ENCODE measurements at regions not wholly inside any gene's neighbourhood (a gene's known extent, or its start where the extent isn't known, plus 50 kb on each side); places are given as distances from the start of the nearest gene placed in this dataset.

GRCh38 chr9:87280421-87280820 is 217.2 kb upstream of the DAPK1 start:
- no peak for DNase-seq (ENCODE audit: low read depth)

GRCh38 chr9:87282538-87282937 is 215.1 kb upstream of the DAPK1 start:
- no peak for DNase-seq (ENCODE audit: low read depth)

DNA sequence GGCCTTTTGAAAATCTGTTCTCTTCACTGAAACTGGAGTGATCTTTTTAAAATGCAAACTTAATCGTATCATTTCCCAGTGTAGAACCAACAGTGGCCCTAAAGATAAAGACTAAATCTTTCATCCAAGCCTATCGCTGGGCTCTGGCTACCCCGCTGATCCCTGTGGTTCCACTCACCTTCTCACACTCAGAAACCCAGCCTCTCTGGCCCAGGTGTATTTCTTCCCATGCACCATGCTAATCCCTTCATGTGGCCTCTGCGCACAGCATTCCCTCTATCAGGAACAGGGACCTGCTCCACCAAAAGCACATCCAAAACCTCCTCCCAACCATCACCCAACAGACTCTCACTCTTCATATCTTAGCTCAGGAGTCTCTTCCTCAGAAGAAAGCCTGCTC is 214.1 kb upstream of the DAPK1 start:
- DNase-seq (ENCODE audit: low read depth), result no peak

DNA sequence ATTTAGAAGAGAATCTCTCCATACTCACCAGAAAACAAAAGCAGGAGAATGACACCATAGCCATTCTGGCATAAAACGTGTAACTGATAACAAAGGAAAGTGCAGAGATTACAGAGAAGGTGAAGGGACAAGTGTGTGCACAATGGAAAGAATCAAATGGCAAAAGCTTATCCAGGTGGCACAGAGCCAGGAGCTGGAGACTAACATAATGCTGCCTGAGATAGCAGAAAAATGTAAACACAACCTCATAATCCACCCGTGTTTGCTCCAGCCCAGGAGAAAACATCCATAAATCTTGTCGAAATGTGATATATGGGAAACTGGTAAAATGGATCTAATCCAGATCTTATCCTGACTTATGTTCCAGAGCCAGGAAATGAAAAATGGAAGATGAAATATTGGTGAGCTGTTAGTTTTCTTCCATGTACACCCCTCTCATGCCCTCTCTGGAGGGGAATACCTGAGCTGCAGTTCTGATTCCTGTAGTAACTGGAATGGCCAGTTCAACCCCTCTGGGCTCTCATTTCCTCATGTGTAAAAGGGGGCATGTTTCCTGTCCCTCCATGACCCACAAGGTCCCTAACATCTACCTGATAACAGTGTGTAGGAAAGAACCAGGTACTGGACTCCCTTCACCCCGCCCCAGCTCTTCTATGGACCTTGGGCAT is 212.3 kb upstream of the DAPK1 start:
- no peak for DNase-seq (ENCODE audit: low read depth)

DNA sequence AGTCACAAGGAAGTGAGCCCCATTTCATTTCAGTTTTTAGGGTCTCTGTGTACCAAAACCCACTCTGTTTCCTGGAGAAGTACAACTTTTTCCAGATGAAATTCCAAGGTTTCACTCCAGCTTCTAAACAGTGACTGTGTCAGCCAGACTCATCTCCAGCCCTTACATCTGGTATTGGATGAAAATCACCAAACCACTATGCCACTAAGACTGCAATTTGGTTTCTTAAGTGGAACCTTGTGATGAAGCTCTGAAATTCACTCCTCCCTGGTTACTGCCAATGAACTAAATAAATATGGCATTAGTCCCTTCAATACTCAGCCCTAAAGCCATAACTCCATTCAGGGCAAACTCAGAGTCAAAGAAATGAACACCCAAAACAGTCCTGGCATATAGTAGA is 211.2 kb upstream of the DAPK1 start:
- no peak for DNase-seq (ENCODE audit: low read depth)

DNA sequence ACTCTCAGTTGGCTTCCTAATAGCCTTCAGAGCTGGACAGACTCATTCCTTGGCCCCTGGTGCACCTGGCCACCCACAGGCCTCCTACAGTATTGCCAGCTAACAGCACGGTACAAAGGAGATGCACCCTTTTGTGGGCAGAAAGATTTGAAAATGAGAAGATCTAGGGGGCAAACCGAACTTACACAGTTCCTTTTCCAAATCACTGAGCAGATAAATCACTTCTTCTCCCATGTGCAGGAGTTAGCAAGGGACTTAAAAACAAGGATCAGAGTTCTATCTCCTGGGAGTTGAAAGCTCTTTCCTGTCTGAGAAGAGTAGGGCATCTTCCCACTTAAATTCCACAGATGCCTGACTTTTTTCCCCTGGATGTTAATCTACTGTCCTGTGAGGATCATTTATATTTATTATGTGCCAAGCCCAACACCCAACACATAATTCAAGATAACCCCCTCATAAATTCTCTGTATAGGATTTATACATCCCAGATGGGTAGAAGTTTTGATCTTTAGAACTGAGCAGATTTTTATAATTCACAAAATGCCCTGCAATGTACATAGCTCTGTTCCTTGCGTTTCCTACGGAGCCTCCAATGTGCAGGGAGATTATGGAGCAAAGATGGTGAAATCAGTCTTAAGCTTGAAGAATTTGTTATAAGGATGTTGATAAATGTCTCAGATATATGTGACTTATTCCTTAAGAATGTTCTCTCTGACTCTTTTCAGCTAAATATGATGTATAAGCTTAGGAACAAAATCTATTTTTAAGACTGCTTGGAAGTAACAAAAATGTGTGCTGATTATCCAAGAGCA is 207.2 kb upstream of the DAPK1 start:
- DNase-seq (ENCODE audit: low read depth), result no peak

GRCh38 chr9:87292449-87293191 is 205.0 kb upstream of the DAPK1 start:
- no peak for DNase-seq (ENCODE audit: low read depth)

- no peak for DNase-seq (ENCODE audit: low read depth)
Measured at GRCh38 chr9:87294126-87294525, 203.5 kb upstream of the DAPK1 start.

DNA sequence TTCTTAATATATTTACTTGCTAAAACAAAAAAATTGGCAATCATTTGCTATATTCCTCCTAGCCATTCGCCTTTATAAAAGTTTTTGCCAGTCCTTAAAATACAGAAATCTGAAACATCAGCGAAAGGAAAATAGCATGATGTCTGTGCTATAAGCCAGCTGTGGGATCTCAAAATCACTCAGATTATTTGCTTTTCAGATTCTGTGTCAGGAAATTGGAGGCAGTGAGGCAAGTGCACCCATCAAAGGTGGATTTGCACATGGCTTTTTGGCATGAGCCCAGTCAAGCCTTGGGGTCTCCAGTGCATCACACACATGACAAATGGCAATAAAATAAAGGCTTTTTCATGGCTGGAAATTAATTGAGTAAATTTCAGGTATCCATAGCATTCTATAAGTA is 196.8 kb upstream of the DAPK1 start:
- DNase-seq (ENCODE audit: low read depth), result no peak

GRCh38 chr9:87301371-87301770 is 196.3 kb upstream of the DAPK1 start:
- no peak for DNase-seq (ENCODE audit: low read depth)

- DNase-seq (ENCODE audit: low read depth), result no peak
Measured at GRCh38 chr9:87305151-87305550, 192.5 kb upstream of the DAPK1 start.

DNA sequence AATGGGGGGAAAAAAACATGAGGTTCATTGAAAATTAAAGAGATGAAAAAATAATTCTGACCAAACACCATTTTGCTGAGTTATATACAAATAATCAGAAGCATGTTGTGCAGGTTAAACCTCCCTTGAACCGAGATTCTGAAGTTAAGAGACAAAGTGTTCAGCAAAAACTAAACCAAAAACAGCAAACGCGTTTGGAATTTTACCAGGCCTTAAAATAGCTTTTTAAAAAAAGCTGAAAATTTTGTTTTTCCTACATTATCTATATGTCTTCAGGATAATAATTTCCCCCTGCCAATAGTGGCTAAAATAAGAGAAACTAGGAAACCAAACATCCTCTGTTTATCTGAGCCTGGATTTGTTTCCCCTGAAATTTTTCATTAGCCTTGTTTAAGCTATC is 191.7 kb upstream of the DAPK1 start:
- DNase-seq (ENCODE audit: low read depth), result no peak

DNA sequence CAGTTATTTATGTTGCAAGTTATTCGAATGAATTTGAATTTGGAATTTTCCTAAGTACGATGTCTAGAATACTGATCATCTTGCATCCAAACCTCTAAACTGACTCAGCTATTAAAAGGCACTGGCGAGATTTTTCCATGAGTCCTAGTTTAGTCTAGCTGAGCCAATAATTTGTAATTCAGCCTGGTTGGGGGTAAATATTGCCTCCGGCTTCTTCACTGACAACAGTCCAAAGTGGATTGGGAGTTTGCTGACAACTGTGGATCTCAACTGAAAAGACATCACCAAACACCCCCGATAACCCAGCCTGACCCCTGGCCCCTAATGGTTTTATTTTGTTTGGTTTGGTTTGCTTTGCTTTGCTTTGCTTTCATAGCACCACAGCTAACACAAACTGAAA is 189.8 kb upstream of the DAPK1 start:
- no peak for DNase-seq (ENCODE audit: low read depth)

DNA sequence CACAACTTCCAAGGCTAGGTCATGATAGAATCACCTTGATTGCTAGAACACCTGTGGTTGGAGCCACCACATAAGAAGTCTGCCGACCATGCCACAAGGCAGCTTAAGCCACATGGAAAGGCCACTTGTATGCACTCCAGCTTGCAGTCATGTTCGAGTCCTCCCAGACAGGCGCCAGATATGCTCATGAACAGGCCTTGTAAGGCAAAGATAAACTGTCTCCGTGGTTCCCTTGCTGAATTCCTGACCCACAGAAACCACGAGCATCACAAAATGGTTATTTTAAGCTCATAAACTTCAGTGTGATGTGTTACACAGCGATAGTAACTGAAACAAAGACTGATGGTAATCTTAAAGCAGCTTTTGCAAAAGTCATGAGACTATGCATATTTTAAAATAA is 188.4 kb upstream of the DAPK1 start:
- no peak for DNase-seq (ENCODE audit: low read depth)

GRCh38 chr9:87310827-87311523 is 186.7 kb upstream of the DAPK1 start:
- DNase-seq (ENCODE audit: low read depth), result no peak

- no peak for DNase-seq (ENCODE audit: low read depth)
Measured at GRCh38 chr9:87319656-87320055, 178.0 kb upstream of the DAPK1 start.

DNA sequence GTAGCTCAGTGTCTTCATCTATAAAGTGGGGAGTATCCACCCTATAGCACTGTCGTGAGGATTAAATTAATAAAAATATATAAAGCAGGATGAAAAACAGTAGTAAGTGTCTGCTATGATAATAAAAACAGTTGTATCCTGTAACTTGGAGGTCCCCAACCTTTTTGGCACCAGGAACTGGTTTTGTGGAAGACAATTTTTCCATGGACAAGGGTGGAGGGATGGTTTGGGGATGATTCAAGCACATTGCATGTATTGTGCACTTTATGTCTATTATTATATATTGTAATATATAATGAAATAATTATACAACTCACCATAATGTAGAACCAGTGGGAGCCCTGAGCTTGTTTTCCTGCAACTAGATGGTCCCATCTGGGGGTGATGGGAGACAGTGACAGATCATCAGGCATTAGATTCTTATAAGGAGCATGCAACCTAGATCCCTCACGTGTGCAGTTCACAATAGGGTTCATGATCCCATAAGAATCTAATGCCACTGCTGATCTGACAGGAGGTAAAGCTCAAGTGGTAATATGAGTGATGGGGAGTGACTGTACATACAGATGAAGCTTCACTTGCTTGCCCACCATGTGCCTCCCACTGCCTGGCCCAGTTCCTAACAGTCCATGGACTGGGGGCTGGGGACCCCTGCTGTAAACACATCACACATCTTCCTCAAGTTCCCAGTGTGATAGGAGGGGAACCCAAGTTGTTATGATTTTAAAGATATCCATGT is 177.4 kb upstream of the DAPK1 start:
- DNase-seq (ENCODE audit: low read depth), result no peak

DNA sequence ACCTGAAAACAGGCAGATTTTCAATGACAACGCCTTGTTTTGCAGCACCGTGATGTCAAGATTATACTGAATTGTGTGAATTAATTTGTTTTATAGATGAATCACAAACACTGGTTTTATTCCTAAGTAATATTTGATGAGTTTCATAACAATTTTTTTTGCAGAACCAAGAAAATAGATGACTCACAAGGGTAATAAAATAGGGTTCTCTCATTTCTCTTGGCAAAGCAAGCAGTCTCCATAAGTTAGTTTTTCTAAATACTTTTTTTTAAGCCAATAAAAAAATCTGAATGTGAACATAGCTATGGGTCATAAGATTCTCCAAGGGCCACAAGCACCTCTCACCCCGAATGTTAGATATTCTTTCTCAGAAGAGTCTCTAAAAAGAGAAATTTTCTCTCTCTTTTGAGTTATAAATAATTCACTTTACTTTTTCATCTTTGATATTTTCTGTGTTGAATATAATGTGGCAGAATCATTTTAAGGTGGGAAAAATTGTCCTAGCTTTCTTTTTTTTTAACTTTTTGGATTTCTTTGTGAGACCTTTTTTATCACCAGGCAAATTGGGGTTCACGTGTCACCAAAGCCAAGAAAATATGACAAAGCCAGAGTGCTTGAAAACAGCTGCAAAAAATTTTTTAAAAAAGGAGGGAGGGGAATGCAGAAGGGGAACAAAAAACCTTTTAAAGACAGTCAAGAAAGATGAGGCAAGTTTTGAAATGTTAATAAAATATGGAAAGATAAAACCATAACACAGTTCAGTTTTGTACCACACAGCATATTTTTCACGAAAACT is 174.6 kb upstream of the DAPK1 start:
- DNase-seq (ENCODE audit: low read depth), result no peak

- DNase-seq (ENCODE audit: low read depth), result no peak
Measured at GRCh38 chr9:87323928-87324327, 173.7 kb upstream of the DAPK1 start.

- DNase-seq (ENCODE audit: low read depth), result no peak
Measured at GRCh38 chr9:87324613-87325194, 173.0 kb upstream of the DAPK1 start.
